ENCODE measurements at regions not wholly inside any gene's neighbourhood (a gene's known extent, or its start where the extent isn't known, plus 50 kb on each side); places are given as distances from the start of the nearest gene placed in this dataset.

- H3K9ac ChIP-seq (ENCODE audit: low read length), result no peak overlapping the region
- no peaks in the 10 kb centered on the region for H3K27me3 ChIP-seq (replicated peaks; ENCODE audit: insufficient read depth, low read length)
- H3K9me2 ChIP-seq (replicated peaks; ENCODE audit: insufficient read depth, low read length), result no peaks in the 10 kb centered on the region
- H3K4me1 ChIP-seq (ENCODE audit: low read length), result no peaks in the 10 kb centered on the region
- no peaks in the 10 kb centered on the region for H3K9me3 ChIP-seq (replicated peaks; ENCODE audit: insufficient read depth, low read length)
- TF ChIP-seq CTCF (IDR thresholded peaks at IDR 0.05; ENCODE audit: low read length) (no peak), EZH2 (optimal IDR thresholded peaks at IDR 0.05; ENCODE audit: low read depth, low read length) (no peak), EZH2phosphoT487 (IDR thresholded peaks at IDR 0.05; ENCODE audit: low read length) (no peak)
- no peaks in the 10 kb centered on the region for H3K36me3 ChIP-seq (replicated peaks; ENCODE audit: insufficient read depth, low read length)
- no peaks in the 10 kb centered on the region for H3F3A ChIP-seq (ENCODE audit: insufficient read depth, low read length)
- DNase-seq, result no peak
- H4K20me1 ChIP-seq (ENCODE audit: insufficient read depth, low read length), result no peaks in the 10 kb centered on the region
- H2AFZ ChIP-seq (ENCODE audit: low read length), result no peak overlapping the region
- no peak overlapping the region for H3K4me2 ChIP-seq (ENCODE audit: low read depth, low read length)
- H3K27ac ChIP-seq (ENCODE audit: low read length), result no peak overlapping the region
- H3K4me3 ChIP-seq (ENCODE audit: low read length), result no peak overlapping the region
- no peaks in the 10 kb centered on the region for H3K79me2 ChIP-seq (ENCODE audit: low read length)
Measured at GRCh38 chr10:55078121-55078520, 277.1 kb upstream of the PCDH15 start.

GRCh38 chr10:55065185-55065584 is 264.2 kb upstream of the PCDH15 start:
- H3K36me3 ChIP-seq (replicated peaks; ENCODE audit: insufficient read depth, low read length), result no peaks in the 10 kb centered on the region

GRCh38 chr10:55063811-55064210 is 262.8 kb upstream of the PCDH15 start:
- Histone ChIP-seq H3K9me3 (replicated peaks; ENCODE audit: insufficient read depth, low read length) (no peaks in the 10 kb centered on the region), H4K20me1 (ENCODE audit: insufficient read depth, low read length) (no peaks in the 10 kb centered on the region), H3K4me3 (ENCODE audit: low read length) (no peak overlapping the region), H3K27ac (ENCODE audit: low read length) (no peak overlapping the region), H3K27me3 (replicated peaks; ENCODE audit: insufficient read depth, low read length) (no peaks in the 10 kb centered on the region), H3K9ac (ENCODE audit: low read length) (no peak overlapping the region), H3K4me2 (ENCODE audit: low read depth, low read length) (no peak overlapping the region), H3F3A (ENCODE audit: insufficient read depth, low read length) (no peaks in the 10 kb centered on the region), H2AFZ (ENCODE audit: low read length) (no peak overlapping the region), H3K36me3 (replicated peaks; ENCODE audit: insufficient read depth, low read length) (no peaks in the 10 kb centered on the region), H3K9me2 (replicated peaks; ENCODE audit: insufficient read depth, low read length) (no peaks in the 10 kb centered on the region), H3K4me1 (ENCODE audit: low read length) (no peaks in the 10 kb centered on the region), H3K79me2 (ENCODE audit: low read length) (no peaks in the 10 kb centered on the region)
- no peak for DNase-seq
- TF ChIP-seq EZH2 (optimal IDR thresholded peaks at IDR 0.05; ENCODE audit: low read depth, low read length), result no peak

More at GRCh38 chr10:55065185-55065584, 264.2 kb upstream of the PCDH15 start:
- no peak for TF ChIP-seq CTCF (IDR thresholded peaks at IDR 0.05; ENCODE audit: low read length)
- no peak for TF ChIP-seq EZH2 (optimal IDR thresholded peaks at IDR 0.05; ENCODE audit: low read depth, low read length)
- no peak for TF ChIP-seq EZH2phosphoT487 (IDR thresholded peaks at IDR 0.05; ENCODE audit: low read length)
- no peak overlapping the region for H3K27ac ChIP-seq (ENCODE audit: low read length)
- no peaks in the 10 kb centered on the region for H3K9me3 ChIP-seq (replicated peaks; ENCODE audit: insufficient read depth, low read length)
- H3K27me3 ChIP-seq (replicated peaks; ENCODE audit: insufficient read depth, low read length), result no peaks in the 10 kb centered on the region
- no peaks in the 10 kb centered on the region for H3K9me2 ChIP-seq (replicated peaks; ENCODE audit: insufficient read depth, low read length)
- H3K4me1 ChIP-seq (ENCODE audit: low read length), result no peaks in the 10 kb centered on the region
- no peaks in the 10 kb centered on the region for H4K20me1 ChIP-seq (ENCODE audit: insufficient read depth, low read length)
- no peak overlapping the region for H3K9ac ChIP-seq (ENCODE audit: low read length)
- no peak overlapping the region for H3K4me2 ChIP-seq (ENCODE audit: low read depth, low read length)
- no peak for DNase-seq
- no peaks in the 10 kb centered on the region for H3K79me2 ChIP-seq (ENCODE audit: low read length)
- no peaks in the 10 kb centered on the region for H3F3A ChIP-seq (ENCODE audit: insufficient read depth, low read length)
- no peak overlapping the region for H3K4me3 ChIP-seq (ENCODE audit: low read length)
- no peak overlapping the region for H2AFZ ChIP-seq (ENCODE audit: low read length)

- Histone ChIP-seq H3K79me2 (ENCODE audit: low read length) (no peaks in the 10 kb centered on the region), H3F3A (ENCODE audit: insufficient read depth, low read length) (no peaks in the 10 kb centered on the region), H3K27me3 (replicated peaks; ENCODE audit: insufficient read depth, low read length) (no peaks in the 10 kb centered on the region), H3K9me3 (replicated peaks; ENCODE audit: insufficient read depth, low read length) (no peaks in the 10 kb centered on the region), H3K9me2 (replicated peaks; ENCODE audit: insufficient read depth, low read length) (no peaks in the 10 kb centered on the region), H3K4me3 (ENCODE audit: low read length) (no peak overlapping the region), H3K4me2 (ENCODE audit: low read depth, low read length) (no peak overlapping the region), H3K9ac (ENCODE audit: low read length) (no peak overlapping the region), H4K20me1 (ENCODE audit: insufficient read depth, low read length) (no peaks in the 10 kb centered on the region), H3K36me3 (replicated peaks; ENCODE audit: insufficient read depth, low read length) (no peaks in the 10 kb centered on the region), H2AFZ (ENCODE audit: low read length) (no peak overlapping the region), H3K27ac (ENCODE audit: low read length) (no peak overlapping the region), H3K4me1 (ENCODE audit: low read length) (no peaks in the 10 kb centered on the region)
- TF ChIP-seq EZH2phosphoT487 (IDR thresholded peaks at IDR 0.05; ENCODE audit: low read length) (no peak), CTCF (IDR thresholded peaks at IDR 0.05; ENCODE audit: low read length) (no peak), EZH2 (optimal IDR thresholded peaks at IDR 0.05; ENCODE audit: low read depth, low read length) (no peak)
- no peak for DNase-seq
Measured at GRCh38 chr10:55062349-55062748, 261.3 kb upstream of the PCDH15 start.
